GM18526 (cell line): ENCODE measurements at regions not wholly inside any gene's neighbourhood (a gene's known extent, or its start where the extent isn't known, plus 50 kb on each side); places are given as distances from the start of the nearest gene placed in this dataset.

ENCODE experiments used
- POLR2A ChIP-seq: IDR thresholded peaks from 3 replicates; pipeline ENCODE4 v1.6.1; 2011; ENCODE audit not compliant: insufficient read length; ENCODE audit errors: extremely low read depth

GRCh38 chr3:72473156-72473555, 375.1 kb downstream of the SHQ1 start:
- TF ChIP-seq POLR2A = no peak

- TF ChIP-seq POLR2A = no peak
Observed at GRCh38 chr3:72470904-72471417, 377.3 kb downstream of the SHQ1 start.

- TF ChIP-seq POLR2A = no peak
Observed at GRCh38 chr3:72465853-72466252, 382.4 kb downstream of the SHQ1 start.

- no peak for TF ChIP-seq POLR2A
Observed at GRCh38 chr3:72463083-72463482, 385.2 kb downstream of the SHQ1 start.

GRCh38 chr3:72462595-72463011, 385.6 kb downstream of the SHQ1 start:
- no peak for TF ChIP-seq POLR2A

- TF ChIP-seq POLR2A = no peak
Observed at GRCh38 chr3:72461787-72462186, 386.5 kb downstream of the SHQ1 start.

- TF ChIP-seq POLR2A = no peak
Observed at GRCh38 chr3:72460205-72461174, 387.8 kb downstream of the SHQ1 start.

- no peak for TF ChIP-seq POLR2A
Observed at GRCh38 chr3:72459588-72459987, 388.7 kb downstream of the SHQ1 start.

GRCh38 chr3:72458375-72458774, 389.9 kb downstream of the SHQ1 start:
- TF ChIP-seq POLR2A = no peak

GRCh38 chr3:72454441-72454840, 393.8 kb downstream of the SHQ1 start:
- TF ChIP-seq POLR2A = no peak

GRCh38 chr3:72453706-72454105, 394.5 kb downstream of the SHQ1 start:
- TF ChIP-seq POLR2A = no peak

- no peak for TF ChIP-seq POLR2A
Observed at GRCh38 chr3:72452745-72453144, 395.5 kb downstream of the SHQ1 start.

GRCh38 chr3:72451841-72452240, 396.4 kb downstream of the SHQ1 start:
- TF ChIP-seq POLR2A = no peak

- TF ChIP-seq POLR2A = no peak
Observed at GRCh38 chr3:72449551-72449950, 398.7 kb downstream of the SHQ1 start.

GRCh38 chr3:72448858-72449257, 399.4 kb downstream of the SHQ1 start:
- TF ChIP-seq POLR2A = no peak

- TF ChIP-seq POLR2A = no peak
Observed at GRCh38 chr3:72448375-72448823, 399.8 kb downstream of the SHQ1 start.
